ENCODE measurements at regions not wholly inside any gene's neighbourhood (a gene's known extent, or its start where the extent isn't known, plus 50 kb on each side); places are given as distances from the start of the nearest gene placed in this dataset.

- no peak for DNase-seq (ENCODE audit: low spot score)
Observed at GRCh38 chr10:43000651-43001426, 76.0 kb upstream of the RET start.

GRCh38 chr10:43001427-43001795, 75.5 kb upstream of the RET start:
- DNase-seq (ENCODE audit: low spot score), result no peak

DNA sequence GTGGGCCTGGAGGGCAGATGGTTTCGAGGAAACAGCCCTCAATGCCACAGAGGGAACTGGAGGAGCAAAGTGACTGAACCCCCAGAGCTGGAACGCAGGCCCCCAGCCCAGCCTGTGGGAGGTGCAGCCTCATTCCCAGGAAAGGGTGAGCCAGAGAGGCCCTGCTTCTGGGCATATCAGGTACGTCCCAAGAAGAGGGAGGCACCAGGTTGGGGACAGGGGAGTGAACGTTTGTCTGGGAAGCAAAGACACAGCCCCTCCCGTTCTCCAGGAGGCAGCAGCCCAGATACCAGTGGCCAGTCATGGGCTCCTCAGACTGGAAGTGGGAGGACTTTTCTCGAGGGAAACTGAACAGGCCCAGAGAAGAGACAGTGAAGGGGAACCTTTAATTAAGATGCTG, 74.3 kb upstream of the RET start:
- no peak for DNase-seq (ENCODE audit: low spot score)

DNA sequence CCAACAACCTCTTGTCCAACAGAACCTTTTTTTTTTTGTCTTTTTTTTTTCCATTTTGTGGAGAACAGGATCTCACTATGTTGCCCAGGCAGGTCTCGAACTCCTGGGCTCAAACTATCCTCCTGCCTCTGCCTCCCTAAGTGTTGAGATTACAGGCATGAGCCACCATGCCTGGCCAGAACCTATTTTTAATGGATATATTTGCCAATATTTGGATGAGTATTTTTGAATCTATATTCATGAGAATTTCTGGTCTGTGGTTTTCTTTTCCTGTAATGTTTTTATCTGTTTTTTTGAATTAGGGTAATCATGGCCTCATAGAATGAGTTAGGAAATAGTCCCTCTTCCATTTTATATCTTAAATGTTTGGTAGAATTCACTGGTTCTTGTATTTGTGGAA, 70.4 kb upstream of the RET start:
- DNase-seq (ENCODE audit: low spot score), result no peak

DNA sequence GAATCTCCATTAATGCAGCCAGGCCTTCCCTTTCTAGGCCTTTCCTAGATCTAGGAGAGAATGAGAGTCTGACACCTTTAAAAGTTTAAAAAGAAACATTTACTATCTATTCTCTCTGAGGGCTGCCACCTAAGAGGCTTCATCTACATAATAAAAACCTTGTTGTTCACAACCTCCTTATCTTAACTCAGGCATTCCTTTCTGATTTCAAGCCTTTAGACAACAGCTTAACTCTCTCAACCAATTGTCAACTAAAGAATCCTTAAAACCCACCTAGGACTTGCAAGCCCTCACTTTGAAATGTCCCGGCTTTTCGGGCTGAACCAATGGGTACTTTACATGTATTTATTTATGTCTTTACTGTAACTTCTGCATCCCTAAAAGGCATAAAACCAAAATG, 64.3 kb upstream of the RET start:
- DNase-seq (ENCODE audit: low spot score), result no peak

DNA sequence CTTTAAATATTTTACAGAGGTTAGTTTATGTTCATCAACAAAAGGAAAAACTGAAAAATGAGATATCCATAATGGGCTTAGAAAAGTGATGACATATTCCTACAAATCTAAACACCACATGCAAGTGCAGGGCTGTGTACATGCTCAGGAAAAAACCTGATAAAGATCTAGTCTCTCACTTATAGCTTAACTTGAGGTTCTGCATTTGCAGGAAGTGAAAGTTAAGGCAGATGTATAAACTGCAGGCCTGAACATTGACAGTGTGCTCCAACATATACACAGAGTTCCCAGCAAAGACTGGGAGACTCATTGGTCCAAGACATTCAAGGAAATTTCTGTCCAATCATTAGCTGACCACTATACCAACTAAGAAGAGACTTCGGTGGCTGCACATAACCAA, 63.8 kb upstream of the RET start:
- DNase-seq (ENCODE audit: low spot score), result no peak

DNA sequence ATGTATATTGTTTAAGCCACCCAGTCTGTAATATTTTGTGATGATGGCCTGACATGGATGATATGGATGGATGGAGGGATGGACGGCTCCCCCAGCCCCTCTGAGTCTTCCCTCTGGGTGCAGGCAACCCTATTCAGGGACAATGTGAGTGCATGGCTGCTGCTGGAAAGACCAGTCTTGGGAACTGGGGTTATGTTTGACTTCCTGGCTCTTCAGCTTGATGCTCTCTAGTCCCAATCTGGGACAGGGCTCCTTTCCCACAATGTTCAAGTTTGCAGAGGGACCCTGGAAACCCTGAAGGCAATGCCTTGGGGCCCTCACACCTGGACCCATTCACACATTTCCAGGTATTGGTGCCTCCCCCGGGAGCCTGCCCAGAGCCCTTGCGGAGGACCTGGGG, 52.3 kb upstream of the RET start:
- no peak for DNase-seq (ENCODE audit: low spot score)

GRCh38 chr10:43024942-43025700, 51.7 kb upstream of the RET start:
- no peak for DNase-seq (ENCODE audit: low spot score)

DNA sequence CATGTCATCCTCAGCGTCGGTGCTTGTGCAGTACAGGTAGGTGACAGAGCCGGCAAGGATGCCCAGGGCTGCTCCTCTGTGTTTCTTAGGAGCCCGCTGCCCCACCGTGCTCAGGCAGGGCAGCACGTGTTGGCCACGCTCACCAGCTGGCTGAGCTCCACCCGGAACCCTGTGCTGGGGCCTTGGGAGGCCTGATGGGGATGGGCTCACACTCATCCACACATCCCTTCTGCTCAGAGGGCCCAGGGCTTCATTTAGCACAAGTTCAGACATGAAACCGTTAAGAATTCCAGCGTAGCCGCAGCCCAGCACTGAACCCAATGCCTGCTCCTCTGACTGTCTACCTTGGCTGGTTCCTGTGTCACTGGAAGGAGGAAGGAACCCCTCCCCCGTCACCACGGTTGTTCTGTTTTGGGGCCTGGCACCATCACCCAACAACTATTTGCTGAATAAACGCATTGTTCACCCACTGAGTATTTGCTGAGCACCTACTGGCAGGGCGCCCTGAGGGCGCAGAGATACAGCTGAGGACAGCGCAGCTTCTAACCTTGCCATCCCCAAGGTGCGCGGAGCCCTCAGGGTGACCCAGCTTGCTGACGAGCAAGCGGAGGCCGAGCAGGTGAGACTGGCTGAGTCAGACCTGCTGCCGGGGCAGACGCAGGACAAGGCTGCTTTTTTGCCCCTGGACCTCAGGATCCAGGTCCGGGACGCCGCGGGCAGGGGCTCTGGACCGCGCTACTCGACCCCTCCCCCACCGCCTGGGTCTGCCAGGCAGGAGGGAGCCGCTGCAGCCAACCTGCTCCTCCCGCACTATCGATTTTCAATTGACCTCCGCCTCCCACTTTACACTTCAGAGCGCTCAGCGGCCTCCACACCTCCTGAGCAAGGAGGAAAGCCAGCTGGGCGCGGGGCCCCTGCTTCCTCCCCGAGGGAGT, 50.6 kb upstream of the RET start:
- DNase-seq (ENCODE audit: low spot score), result no peak
